ENCODE measurements at regions not wholly inside any gene's neighbourhood (a gene's known extent, or its start where the extent isn't known, plus 50 kb on each side); places are given as distances from the start of the nearest gene placed in this dataset.

- Histone ChIP-seq H3K23ac (ENCODE audit: insufficient read length) (no peak overlapping the region), H3K4me1 (replicated peaks in 1 of 4; ENCODE audit: control insufficient read depth in 3 of 4, insufficient read depth in 4 of 4, low read length in 3 of 4) (no peaks in the 10 kb centered on the region), H3K4me2 (ENCODE audit: insufficient read depth in 1 of 2, low read depth in 2 of 2, low read length in 2 of 2) (no peak overlapping the region), H3K14ac (ENCODE audit: insufficient read length) (no peak overlapping the region), H3K4ac (replicated peaks; ENCODE audit: insufficient read length, low read depth, low read length) (no peak overlapping the region), H3K79me1 (ENCODE audit: low read depth, low read length) (no peaks in the 10 kb centered on the region), H2BK120ac (replicated peaks; ENCODE audit: low read depth, low read length) (no peak overlapping the region), H3K9ac (replicated peaks in 1 of 4; ENCODE audit: extremely low read depth in 1 of 4, low read depth in 3 of 4, low read length in 3 of 4) (no peak overlapping the region), H4K8ac (ENCODE audit: extremely low read depth, insufficient read depth, low read length) (no peak overlapping the region), H3K9me3 (ENCODE audit: insufficient read depth in 2 of 2, low read depth in 1 of 2, low read length in 1 of 2) (no peaks in the 10 kb centered on the region), H2BK12ac (ENCODE audit: low read depth, low read length) (no peak overlapping the region), H3K79me2 (ENCODE audit: control insufficient read depth in 1 of 2, insufficient read depth in 2 of 2, low read length in 2 of 2) (no peaks in the 10 kb centered on the region), H2BK15ac (ENCODE audit: low read length) (no peak overlapping the region), H4K5ac (ENCODE audit: insufficient read length, low read depth, low read length) (no peak overlapping the region), H3K27me3 (replicated peaks in 1 of 4; ENCODE audit: control insufficient read depth in 3 of 4, extremely low read depth in 1 of 4, insufficient read depth in 3 of 4, low read length in 3 of 4) (no peaks in the 10 kb centered on the region), H3K23me2 (ENCODE audit: low read depth, low read length) (no peaks in the 10 kb centered on the region), H3K4me3 (ENCODE audit: extremely low read depth in 1 of 4, insufficient read depth in 2 of 4, low read depth in 3 of 4, low read length in 4 of 4) (no peak overlapping the region), H3K36me3 (ENCODE audit: control insufficient read depth in 2 of 4, insufficient read depth in 4 of 4, low read length in 3 of 4) (no peaks in the 10 kb centered on the region), H2BK20ac (ENCODE audit: low read length) (no peak overlapping the region), H4K91ac (replicated peaks; ENCODE audit: insufficient read length, low read length) (no peak overlapping the region), H3K27ac (ENCODE audit: low read depth, low read length) (no peak overlapping the region), H2AFZ (ENCODE audit: low read length) (no peak overlapping the region), H2AK5ac (ENCODE audit: low read depth, low read length) (no peak overlapping the region), H3K56ac (replicated peaks; ENCODE audit: insufficient read length, low read depth, low read length) (no peak overlapping the region), H2BK5ac (ENCODE audit: low read depth, low read length) (no peak overlapping the region), H4K20me1 (replicated peaks in 1 of 2; ENCODE audit: control insufficient read depth in 1 of 2, insufficient read depth in 2 of 2, low read length in 2 of 2) (no peaks in the 10 kb centered on the region), H3K18ac (ENCODE audit: extremely low read depth, low read length) (no peak overlapping the region)
- WGBS, 2 experiments (ENCODE audit: extremely low coverage in 1 of 2, insufficient coverage in 1 of 2, insufficient read length in 1 of 2, insufficient replicate concordance in 2 of 2, low coverage in 1 of 2, low lambda C conversion rate in 2 of 2, missing lambda C conversion rate in 1 of 2): 86% methylated on average over 1 of the region's 1 CpG; no CpG with 5 or more reads in 1 of the 2 experiments
- FAIRE-seq (no peak), DNase-seq (ENCODE audit: low read depth in 1 of 2, low spot score in 2 of 2) (no peak)
- ChIA-PET POLR2A (ENCODE audit: partially characterized antibody) (no interaction called here), CTCF (ENCODE audit: partially characterized antibody) (no interaction called here)
- no peak for TF ChIP-seq ATF3 (IDR thresholded peaks at IDR 0.05; ENCODE audit: insufficient read depth, low read depth, low read length)
- TF ChIP-seq JUN (IDR thresholded peaks at IDR 0.05; ENCODE audit: low read depth, low read length): no peak
- no peak for TF ChIP-seq TAF1 (IDR thresholded peaks at IDR 0.05; ENCODE audit: low read depth, low read length)
- TF ChIP-seq MAX (IDR thresholded peaks at IDR 0.05): no peak
- TF ChIP-seq TAF7 (optimal IDR thresholded peaks at IDR 0.05; ENCODE audit: borderline replicate concordance, low read depth, low read length): no peak
- no peak for TF ChIP-seq RXRA (IDR thresholded peaks at IDR 0.05; ENCODE audit: insufficient read depth, low read depth, low read length)
- TF ChIP-seq CTCF (IDR thresholded peaks at IDR 0.05; ENCODE audit: control extremely low read depth in 1 of 3, insufficient read depth in 1 of 3, low read depth in 1 of 3, low read length in 3 of 3): no peak
- no peak for TF ChIP-seq MAFK (IDR thresholded peaks at IDR 0.05; ENCODE audit: low read depth, low read length)
- no peak for TF ChIP-seq BRCA1 (IDR thresholded peaks at IDR 0.05; ENCODE audit: low read depth, low read length)
- TF ChIP-seq BCL11A (IDR thresholded peaks at IDR 0.05; ENCODE audit: low read depth in 2 of 2, low read length in 2 of 2): no peak
- TF ChIP-seq POU5F1 (IDR thresholded peaks at IDR 0.05; ENCODE audit: low read depth, low read length): no peak
- TF ChIP-seq SRF (IDR thresholded peaks at IDR 0.05; ENCODE audit: low read depth, low read length): no peak
Observed at GRCh38 chr7:145293228-145293701, 457.4 kb upstream of the TPK1 start.
